WTC11 (cell line): ENCODE measurements at regions not wholly inside any gene's neighbourhood (a gene's known extent, or its start where the extent isn't known, plus 50 kb on each side); places are given as distances from the start of the nearest gene placed in this dataset.

Experiments
- ATAC-seq: fragments of 200-7000 bp; cut with Tn5 transposase; 2 replicates; pipeline ENCODE4 v1.10.0; 2021; ENCODE audit warnings: mild to moderate bottlenecking, moderate library complexity
- CTCF ChIA-PET: fragments of 300-600 bp; sonication (Branson Sonifier 250); formaldehyde crosslinking; loops from one replicate; lab custom pipeline; 2021; ENCODE audit warnings: antibody characterized with exemption; lab: Charles Lee
- POLR2A ChIA-PET: fragments of 350-600 bp; sonication (Branson Sonifier 250); formaldehyde crosslinking; loops from one replicate; lab custom pipeline; 2021; ENCODE audit warnings: antibody characterized with exemption; lab: Charles Lee
- DNase-seq: peaks from one replicate; pipeline ENCODE4 v3.0.0; 2021; ENCODE audit warnings: low spot score
- H3K27ac Mint-ChIP-seq: 2 replicates; pipeline ENCODE4 v1.8.0; 2021; ENCODE audit warnings: mixed read lengths
- H3K27me3 Mint-ChIP-seq: 2 replicates; pipeline ENCODE4 v1.8.0; 2021; ENCODE audit warnings: low read depth, mild to moderate bottlenecking, moderate library complexity, mixed read lengths
- H3K36me3 Mint-ChIP-seq: 2 replicates; pipeline ENCODE4 v1.8.0; 2021; ENCODE audit warnings: mixed read lengths
- H3K4me1 Mint-ChIP-seq: 2 replicates; pipeline ENCODE4 v1.8.0; 2022; ENCODE audit warnings: mixed read lengths
- H3K4me3 Mint-ChIP-seq: 2 replicates; pipeline ENCODE4 v1.8.0; 2021; ENCODE audit warnings: mild to moderate bottlenecking, moderate library complexity, mixed read lengths
- H3K9me3 Mint-ChIP-seq: 2 replicates; pipeline ENCODE4 v1.8.0; 2021; ENCODE audit warnings: mixed read lengths
- ARID4B ChIP-seq: sonication (generic); formaldehyde crosslinking; IDR thresholded peaks from 2 replicates; pipeline ENCODE4 v1.8.0; 2023; ENCODE audit warnings: missing genetic modification reagents, mild to moderate bottlenecking, borderline replicate concordance
- CTCF ChIP-seq: fragments of 200-600 bp; IDR thresholded peaks from 2 replicates; pipeline ENCODE4 v1.8.0; 2022; ENCODE audit warnings: antibody characterized with exemption
- EMX1 ChIP-seq: fragments of 250-450 bp; sonication (Bioruptor Pico); IDR thresholded peaks from 2 replicates; pipeline ENCODE4 v1.8.0; 2021; ENCODE audit warnings: mild to moderate bottlenecking
- GABPB1 ChIP-seq: sonication (generic); formaldehyde crosslinking; IDR thresholded peaks from 2 replicates; pipeline ENCODE4 v1.8.1; 2023; ENCODE audit warnings: mild to moderate bottlenecking, missing genetic modification reagents
- IRF1 ChIP-seq: sonication (generic); formaldehyde crosslinking; IDR thresholded peaks from 2 replicates; pipeline ENCODE4 v1.8.0; 2023; ENCODE audit warnings: missing genetic modification reagents
- NFE2L1 ChIP-seq: sonication (generic); formaldehyde crosslinking; IDR thresholded peaks from 2 replicates; pipeline ENCODE4 v1.8.1; 2023; ENCODE audit warnings: missing genetic modification reagents
- NFYB ChIP-seq: sonication (generic); formaldehyde crosslinking; conservative IDR thresholded peaks from 2 replicates; pipeline ENCODE4 v1.8.0; 2022; ENCODE audit warnings: low read depth, missing genetic modification reagents
- NR2C2 ChIP-seq: sonication (generic); formaldehyde crosslinking; IDR thresholded peaks from 2 replicates; pipeline ENCODE4 v1.8.0; 2022; ENCODE audit warnings: mild to moderate bottlenecking, missing genetic modification reagents
- OVOL2 ChIP-seq: fragments of 250-450 bp; sonication (Bioruptor Pico); IDR thresholded peaks from 2 replicates; pipeline ENCODE4 v1.9.0; 2021; ENCODE audit warnings: mild to moderate bottlenecking, borderline replicate concordance
- TCF7 ChIP-seq: sonication (generic); formaldehyde crosslinking; IDR thresholded peaks from 2 replicates; pipeline ENCODE4 v1.8.0; 2022; ENCODE audit warnings: mild to moderate bottlenecking, low read depth, missing genetic modification reagents, moderate library complexity
- USF1 ChIP-seq: sonication (generic); formaldehyde crosslinking; IDR thresholded peaks from 2 replicates; pipeline ENCODE4 v1.8.0; 2022; ENCODE audit warnings: mild to moderate bottlenecking, missing genetic modification reagents
- ZBTB21 ChIP-seq: sonication (generic); formaldehyde crosslinking; IDR thresholded peaks from 2 replicates; pipeline ENCODE4 v1.8.1; 2023; ENCODE audit warnings: mild to moderate bottlenecking, missing genetic modification reagents, borderline replicate concordance
- ZNF219 ChIP-seq: sonication (generic); formaldehyde crosslinking; IDR thresholded peaks from 2 replicates; pipeline ENCODE4 v1.8.0; 2023; ENCODE audit warnings: missing genetic modification reagents, mild to moderate bottlenecking, borderline replicate concordance
- ZNF263 ChIP-seq: sonication (generic); formaldehyde crosslinking; IDR thresholded peaks from 2 replicates; pipeline ENCODE4 v1.8.1; 2022; ENCODE audit warnings: low read depth, mild to moderate bottlenecking, moderate library complexity, missing genetic modification reagents
- ZNF396 ChIP-seq: fragments of 250-450 bp; sonication (Bioruptor Pico); IDR thresholded peaks from 2 replicates; pipeline ENCODE4 v1.8.0; 2021; ENCODE audit warnings: mild to moderate bottlenecking, moderate library complexity, borderline replicate concordance
- ZNF425 ChIP-seq: fragments of 250-450 bp; sonication (Bioruptor Pico); conservative IDR thresholded peaks from 2 replicates; pipeline ENCODE4 v1.9.0; 2021; ENCODE audit warnings: mild to moderate bottlenecking
- ZNF512 ChIP-seq: sonication (generic); formaldehyde crosslinking; IDR thresholded peaks from 2 replicates; pipeline ENCODE4 v1.8.1; 2022; ENCODE audit warnings: missing genetic modification reagents, borderline replicate concordance
- ZNF532 ChIP-seq: fragments of 250-450 bp; sonication (Bioruptor Pico); IDR thresholded peaks from 2 replicates; pipeline ENCODE4 v1.9.0; 2021; ENCODE audit warnings: mild to moderate bottlenecking, borderline replicate concordance
- ZSCAN18 ChIP-seq: fragments of 250-450 bp; sonication (Bioruptor Pico); IDR thresholded peaks from 2 replicates; pipeline ENCODE4 v2.1.2; 2022; ENCODE audit warnings: mild to moderate bottlenecking, moderate library complexity

GRCh38 chr5:74355041-74355824 is 285.3 kb downstream of the ENC1 start:
- Mint-ChIP-seq H3K27ac (no peak overlapping the region), H3K9me3 (peaks cover 30% of the 10 kb centered on the region), H3K4me3 (no peak overlapping the region), H3K36me3 (peaks cover 15% of the 10 kb centered on the region), H3K4me1 (peaks cover 3% of the 10 kb centered on the region; the same call in 1 of the 2 replicates), H3K27me3 (no peaks in the 10 kb centered on the region; the same call in 1 of the 2 replicates)
- ChIA-PET CTCF (interaction anchor here (0.7 kb wide), 1 partner anchor 285 kb away, joined by 3 read pairs; the partner anchor contains the start of gene ENC1), POLR2A (no interaction called here)
- no peak for DNase-seq
- ATAC-seq = no peak
- TF ChIP-seq ZBTB21 (CRISPR knock-in tag) = no peak
- TF ChIP-seq ZSCAN18 (CRISPR knock-in tag) = no peak
- TF ChIP-seq USF1 (CRISPR knock-in tag) = no peak
- no peak for TF ChIP-seq GABPB1 (CRISPR knock-in tag)
- no peak for TF ChIP-seq NFYB (CRISPR knock-in tag)
- no peak for TF ChIP-seq ZNF512 (CRISPR knock-in tag)
- no peak for TF ChIP-seq ZNF263 (CRISPR knock-in tag)
- TF ChIP-seq OVOL2 = no peak
- no peak for TF ChIP-seq EMX1
- TF ChIP-seq NR2C2 = no peak
- no peak for TF ChIP-seq NFE2L1 (CRISPR knock-in tag)
- no peak for TF ChIP-seq ARID4B (CRISPR knock-in tag)
- TF ChIP-seq TCF7 (CRISPR knock-in tag) = no peak
- no peak for TF ChIP-seq ZNF396 (CRISPR knock-in tag)
- TF ChIP-seq ZNF219 (CRISPR knock-in tag) = no peak
- no peak for TF ChIP-seq ZNF532 (CRISPR knock-in tag)
- TF ChIP-seq CTCF = no peak
- TF ChIP-seq IRF1 (CRISPR knock-in tag) = no peak
- TF ChIP-seq ZNF425 = no peak
